Liver (tissue), 8 donors: ENCODE measurements at regions not wholly inside any gene's neighbourhood (a gene's known extent, or its start where the extent isn't known, plus 50 kb on each side); places are given as distances from the start of the nearest gene placed in this dataset.

ENCODE experiments used
- DNase-seq: peaks from one replicate; pipeline ENCODE4 v3.0.0-alpha.2; 2017; ENCODE audit warnings: low spot score
- H3K27ac ChIP-seq, 2 donors: one replicate each; pipeline ENCODE4 v1.7.0; 2013; ENCODE audit warnings: inconsistent platforms in 2 of 2, low read length in 2 of 2, control low read depth in 1 of 2, low read depth in 1 of 2, mild to moderate bottlenecking in 1 of 2
- H3K27me3 ChIP-seq, 4 donors: one replicate each; pipeline versions ENCODE4 v1.6.1 to v1.7.0; 2013; ENCODE audit warnings: low read length in 3 of 4, inconsistent platforms in 1 of 4, mild to moderate bottlenecking in 1 of 4, moderate library complexity in 1 of 4; ENCODE audit not compliant: control insufficient read depth in 4 of 4, insufficient read depth in 4 of 4
- H3K36me3 ChIP-seq, 4 donors: one replicate each; pipeline versions ENCODE4 v1.6.1 to v1.7.0; 2013; ENCODE audit warnings: low read length in 3 of 4, mild to moderate bottlenecking in 3 of 4, low read depth in 1 of 4, moderate library complexity in 1 of 4; ENCODE audit not compliant: control insufficient read depth in 4 of 4, insufficient read depth in 3 of 4
- H3K4me1 ChIP-seq, 4 donors: one replicate each; pipeline versions ENCODE4 v1.6.1 to v1.7.0; 2013; ENCODE audit warnings: low read length in 3 of 4, mild to moderate bottlenecking in 3 of 4, moderate library complexity in 1 of 4; ENCODE audit not compliant: control insufficient read depth in 4 of 4, insufficient read depth in 4 of 4
- H3K4me3 ChIP-seq, 3 donors: one replicate each; pipeline versions ENCODE4 v1.6.1 to v1.7.0; 2013; ENCODE audit warnings: low read length in 3 of 3, control low read depth in 1 of 3, low read depth in 1 of 3, mild to moderate bottlenecking in 1 of 3
- H3K9ac ChIP-seq, 2 donors: one replicate each; pipeline ENCODE4 v1.7.0; 2013; ENCODE audit warnings: low read length in 2 of 2, mild to moderate bottlenecking in 2 of 2, moderate library complexity in 2 of 2, control low read depth in 1 of 2, low read depth in 1 of 2
- H3K9me3 ChIP-seq, 4 donors: one replicate each; pipeline versions ENCODE4 v1.6.1 to v1.7.0; 2013; ENCODE audit warnings: low read length in 3 of 4; ENCODE audit not compliant: control insufficient read depth in 4 of 4
- EGR1 ChIP-seq, 2 donors: IDR thresholded peaks; 2 replicates each; pipeline ENCODE4 v1.6.1; 2016 to 2018; ENCODE audit warnings: antibody characterized with exemption in 2 of 2, low read depth in 2 of 2
- FOXA1 ChIP-seq: IDR thresholded peaks from 2 replicates; pipeline ENCODE4 v1.6.1; 2016; ENCODE audit warnings: antibody characterized with exemption
- FOXA2 ChIP-seq: IDR thresholded peaks from 2 replicates; pipeline ENCODE4 v1.6.1; 2016; ENCODE audit warnings: antibody characterized with exemption
- HNF4G ChIP-seq: IDR thresholded peaks from 2 replicates; pipeline ENCODE4 v1.6.1; 2016; ENCODE audit warnings: antibody characterized with exemption
- JUND ChIP-seq, 2 donors: IDR thresholded peaks; 2 replicates each; pipeline ENCODE4 v1.6.1; 2016; ENCODE audit warnings: antibody characterized with exemption in 2 of 2
- NR2F2 ChIP-seq: IDR thresholded peaks from 2 replicates; pipeline ENCODE4 v1.6.1; 2016; ENCODE audit warnings: antibody characterized with exemption
- RAD21 ChIP-seq, 2 donors: IDR thresholded peaks; 2 replicates each; pipeline ENCODE4 v1.6.1; 2016; ENCODE audit warnings: antibody characterized with exemption in 2 of 2, mild to moderate bottlenecking in 2 of 2
- SP1 ChIP-seq: IDR thresholded peaks from 2 replicates; pipeline ENCODE4 v1.6.1; 2018; ENCODE audit warnings: antibody characterized with exemption, mild to moderate bottlenecking
- TAF1 ChIP-seq: conservative IDR thresholded peaks from 2 replicates; pipeline ENCODE4 v1.6.1; 2016; ENCODE audit warnings: antibody characterized with exemption, mild to moderate bottlenecking
- YY1 ChIP-seq: IDR thresholded peaks from 2 replicates; pipeline ENCODE4 v1.6.1; 2016; ENCODE audit warnings: antibody characterized with exemption, mild to moderate bottlenecking
- WGBS: extraction: QIAGEN DNeasy Blood & Tissue Kit; methylation state at CpG from one replicate; pipeline ENCODE4 v1.1.7; 2013; 5-methylcytosine and 5-hydroxymethylcytosine counted together
- TF ChIP-seq, protein P1 (sequence below): IDR thresholded peaks from 2 replicates; pipeline ENCODE4 v1.6.1; 2016; ENCODE audit warnings: antibody characterized with exemption
- TF ChIP-seq, protein P2 (sequence below): fragments of 150-350 bp; IDR thresholded peaks from 2 replicates; pipeline ENCODE4 v1.5.1; 2017; ENCODE audit warnings: improper control_type of control experiment, low read depth, low read length; ENCODE audit not compliant: missing input control
- TF ChIP-seq, protein P3 (sequence below): IDR thresholded peaks from 2 replicates; pipeline ENCODE4 v1.6.1; 2016; ENCODE audit warnings: antibody characterized with exemption
- donor health status: healthy.
- donor health status: healthy.
- donor health status: healthy.
- donor health status: healthy.
- donor health status: healthy.

DNA sequence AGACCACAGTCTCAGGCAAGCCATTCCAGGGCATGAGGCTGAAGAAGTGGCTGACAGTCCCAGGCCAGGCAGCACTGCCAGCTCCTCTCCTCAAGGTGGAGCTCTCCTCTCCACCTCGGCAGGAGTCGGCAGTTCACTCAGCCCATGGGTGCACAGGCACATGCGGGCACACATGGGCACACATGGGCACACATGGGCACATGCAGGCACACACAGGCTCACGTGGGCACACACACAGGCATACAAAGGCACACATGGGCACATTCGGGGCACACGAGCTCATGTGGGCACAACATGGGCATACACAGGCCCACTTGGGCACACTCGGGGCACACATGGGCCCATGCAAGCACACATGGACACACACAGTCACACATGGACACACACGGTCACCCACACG, 65.3 kb upstream of the TAF1B start:
- Histone ChIP-seq H3K9me3 (no peaks in the 10 kb centered on the region), H3K4me3 (no peak overlapping the region), H3K36me3 (no peaks in the 10 kb centered on the region), H3K4me1 (no peaks in the 10 kb centered on the region), H3K9ac (no peak overlapping the region), H3K27me3 (no peaks in the 10 kb centered on the region), H3K27ac (no peak overlapping the region)
- no peak for TF ChIP-seq NR2F2
- TF ChIP-seq, protein P1, sequence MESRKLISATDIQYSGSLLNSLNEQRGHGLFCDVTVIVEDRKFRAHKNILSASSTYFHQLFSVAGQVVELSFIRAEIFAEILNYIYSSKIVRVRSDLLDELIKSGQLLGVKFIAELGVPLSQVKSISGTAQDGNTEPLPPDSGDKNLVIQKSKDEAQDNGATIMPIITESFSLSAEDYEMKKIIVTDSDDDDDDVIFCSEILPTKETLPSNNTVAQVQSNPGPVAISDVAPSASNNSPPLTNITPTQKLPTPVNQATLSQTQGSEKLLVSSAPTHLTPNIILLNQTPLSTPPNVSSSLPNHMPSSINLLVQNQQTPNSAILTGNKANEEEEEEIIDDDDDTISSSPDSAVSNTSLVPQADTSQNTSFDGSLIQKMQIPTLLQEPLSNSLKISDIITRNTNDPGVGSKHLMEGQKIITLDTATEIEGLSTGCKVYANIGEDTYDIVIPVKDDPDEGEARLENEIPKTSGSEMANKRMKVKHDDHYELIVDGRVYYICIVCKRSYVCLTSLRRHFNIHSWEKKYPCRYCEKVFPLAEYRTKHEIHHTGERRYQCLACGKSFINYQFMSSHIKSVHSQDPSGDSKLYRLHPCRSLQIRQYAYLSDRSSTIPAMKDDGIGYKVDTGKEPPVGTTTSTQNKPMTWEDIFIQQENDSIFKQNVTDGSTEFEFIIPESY, result no peak
- TF ChIP-seq FOXA2, result no peak
- no peak for TF ChIP-seq EGR1 (IDR thresholded peaks at IDR 0.05; ENCODE audit: low read depth in 2 of 2)
- no peak for TF ChIP-seq HNF4G
- no peak for TF ChIP-seq JUND (IDR thresholded peaks at IDR 0.05)
- WGBS, result 84% methylated on average over 9 of the region's 9 CpGs
- DNase-seq, result no peak

DNA sequence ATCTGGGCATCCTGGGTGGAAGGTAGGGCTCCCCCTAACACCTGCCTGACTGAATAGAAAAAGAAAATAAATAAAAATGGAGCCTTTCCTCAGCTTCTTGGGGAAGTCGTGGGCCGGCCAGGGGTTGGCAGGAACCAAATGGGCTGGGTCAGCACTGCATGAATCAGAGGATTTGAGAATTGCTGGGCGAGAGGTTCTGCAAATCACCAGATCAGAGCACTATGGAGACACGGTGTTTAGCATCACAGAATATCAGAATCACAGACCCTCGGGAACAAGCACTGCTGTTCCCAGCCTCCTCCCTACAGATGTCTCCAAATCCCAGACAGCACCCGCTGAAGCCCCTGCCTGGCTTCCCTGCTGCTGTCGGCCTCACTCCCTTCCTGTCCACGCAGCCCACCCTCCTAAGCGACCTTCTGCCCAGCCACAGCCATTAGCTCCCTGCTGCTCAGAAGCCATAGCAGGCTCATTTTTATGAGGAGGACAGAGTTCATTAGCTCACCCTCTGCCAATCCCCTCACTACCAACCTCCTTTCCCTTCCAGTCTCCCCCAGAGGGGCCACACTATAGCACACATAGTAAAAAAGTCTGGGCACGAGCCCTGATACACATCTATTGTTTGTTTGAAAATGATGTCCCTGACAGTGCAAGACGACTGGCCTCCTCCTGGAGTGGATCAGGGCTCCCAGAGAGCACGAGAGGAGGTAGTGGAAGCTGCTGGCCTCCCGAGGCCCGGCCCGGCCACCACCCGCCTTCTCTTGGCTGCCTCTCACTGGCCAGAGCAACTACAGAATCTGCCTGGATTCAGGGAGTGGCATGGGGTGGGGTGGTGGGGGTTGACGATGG, 64.6 kb upstream of the TAF1B start:
- DNase-seq, result no peak
- TF ChIP-seq, protein P2, sequence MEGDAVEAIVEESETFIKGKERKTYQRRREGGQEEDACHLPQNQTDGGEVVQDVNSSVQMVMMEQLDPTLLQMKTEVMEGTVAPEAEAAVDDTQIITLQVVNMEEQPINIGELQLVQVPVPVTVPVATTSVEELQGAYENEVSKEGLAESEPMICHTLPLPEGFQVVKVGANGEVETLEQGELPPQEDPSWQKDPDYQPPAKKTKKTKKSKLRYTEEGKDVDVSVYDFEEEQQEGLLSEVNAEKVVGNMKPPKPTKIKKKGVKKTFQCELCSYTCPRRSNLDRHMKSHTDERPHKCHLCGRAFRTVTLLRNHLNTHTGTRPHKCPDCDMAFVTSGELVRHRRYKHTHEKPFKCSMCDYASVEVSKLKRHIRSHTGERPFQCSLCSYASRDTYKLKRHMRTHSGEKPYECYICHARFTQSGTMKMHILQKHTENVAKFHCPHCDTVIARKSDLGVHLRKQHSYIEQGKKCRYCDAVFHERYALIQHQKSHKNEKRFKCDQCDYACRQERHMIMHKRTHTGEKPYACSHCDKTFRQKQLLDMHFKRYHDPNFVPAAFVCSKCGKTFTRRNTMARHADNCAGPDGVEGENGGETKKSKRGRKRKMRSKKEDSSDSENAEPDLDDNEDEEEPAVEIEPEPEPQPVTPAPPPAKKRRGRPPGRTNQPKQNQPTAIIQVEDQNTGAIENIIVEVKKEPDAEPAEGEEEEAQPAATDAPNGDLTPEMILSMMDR, result no peak
- TF ChIP-seq, protein P1, result no peak
- no peak for TF ChIP-seq TAF1
- TF ChIP-seq, protein P3, sequence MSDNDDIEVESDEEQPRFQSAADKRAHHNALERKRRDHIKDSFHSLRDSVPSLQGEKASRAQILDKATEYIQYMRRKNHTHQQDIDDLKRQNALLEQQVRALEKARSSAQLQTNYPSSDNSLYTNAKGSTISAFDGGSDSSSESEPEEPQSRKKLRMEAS, result no peak
- TF ChIP-seq FOXA2, result no peak
- TF ChIP-seq EGR1 (IDR thresholded peaks at IDR 0.05; ENCODE audit: low read depth in 2 of 2), result no peak
- no peak for TF ChIP-seq JUND (IDR thresholded peaks at IDR 0.05)
- no peak for TF ChIP-seq NR2F2
- TF ChIP-seq SP1, result no peak
- TF ChIP-seq FOXA1, result no peak
- TF ChIP-seq YY1, result no peak
- TF ChIP-seq RAD21 (IDR thresholded peaks at IDR 0.05), result no peak
- Histone ChIP-seq H3K4me1 (no peaks in the 10 kb centered on the region), H3K9ac (no peak overlapping the region), H3K4me3 (no peak overlapping the region), H3K36me3 (no peaks in the 10 kb centered on the region), H3K27me3 (no peaks in the 10 kb centered on the region), H3K9me3 (no peaks in the 10 kb centered on the region), H3K27ac (no peak overlapping the region)
- 83% methylated on average over 17 of the region's 17 CpGs for WGBS
